ENCODE measurements at regions not wholly inside any gene's neighbourhood (a gene's known extent, or its start where the extent isn't known, plus 50 kb on each side); places are given as distances from the start of the nearest gene placed in this dataset.

- DNase-seq, result no peak
Measured at GRCh38 chr6:80679992-80680391, 573.5 kb downstream of the BCKDHB start.

GRCh38 chr6:80676386-80676785 lies 569.9 kb downstream of the BCKDHB start:
- no peak for DNase-seq

- no peak for DNase-seq
Measured at GRCh38 chr6:80674669-80675068, 568.2 kb downstream of the BCKDHB start.

GRCh38 chr6:80673367-80673766 lies 566.9 kb downstream of the BCKDHB start:
- no peak for DNase-seq

DNA sequence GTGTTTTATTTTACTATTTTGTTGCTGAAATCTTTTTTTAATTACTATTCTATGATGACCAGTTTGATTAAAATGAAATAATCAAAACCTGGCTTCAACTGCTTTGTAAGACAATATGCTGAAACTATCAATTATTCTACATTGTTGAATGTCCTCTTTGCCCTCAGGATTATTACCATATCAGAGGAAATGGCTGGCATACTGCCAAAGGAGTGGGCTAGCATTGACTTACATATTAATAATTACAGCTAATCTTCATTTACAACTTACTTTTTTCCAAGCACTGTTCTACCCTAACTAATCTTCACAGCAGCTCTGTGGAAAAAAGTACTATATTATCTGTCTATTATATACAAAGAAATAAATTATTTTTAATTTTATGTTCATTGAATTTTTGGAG lies 560.5 kb downstream of the BCKDHB start:
- DNase-seq, result no peak

- no peak for DNase-seq
Measured at GRCh38 chr6:80658926-80659325, 552.5 kb downstream of the BCKDHB start.

GRCh38 chr6:80647156-80647555 lies 540.7 kb downstream of the BCKDHB start:
- no peak for DNase-seq

GRCh38 chr6:80643881-80644280 lies 537.4 kb downstream of the BCKDHB start:
- DNase-seq, result no peak

GRCh38 chr6:80642452-80642851 lies 536.0 kb downstream of the BCKDHB start:
- no peak for DNase-seq

GRCh38 chr6:80641591-80641990 lies 535.1 kb downstream of the BCKDHB start:
- no peak for DNase-seq

DNA sequence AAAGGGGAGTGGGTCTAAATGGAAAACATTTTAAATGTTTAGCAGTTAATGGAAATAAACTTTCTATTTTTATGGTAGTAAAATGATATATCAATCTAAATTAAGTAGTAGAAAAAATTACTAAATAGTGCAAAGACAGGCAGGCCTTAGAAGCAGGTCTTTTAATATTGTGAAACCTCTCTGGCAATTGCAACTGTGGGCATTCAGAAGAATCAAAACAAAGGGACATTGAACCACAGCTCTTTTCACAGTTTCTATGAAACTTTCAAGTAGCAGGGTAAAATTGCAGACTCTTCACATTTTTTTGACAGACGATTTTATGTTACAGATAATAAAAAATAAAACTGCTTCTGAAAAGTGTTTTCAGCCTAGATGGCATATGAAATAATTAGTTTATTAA lies 533.7 kb downstream of the BCKDHB start:
- no peak for DNase-seq

GRCh38 chr6:80639181-80639629 lies 532.7 kb downstream of the BCKDHB start:
- DNase-seq, result no peak

GRCh38 chr6:80638213-80639055 lies 532.0 kb downstream of the BCKDHB start:
- DNase-seq, result peak; percentile 14

DNA sequence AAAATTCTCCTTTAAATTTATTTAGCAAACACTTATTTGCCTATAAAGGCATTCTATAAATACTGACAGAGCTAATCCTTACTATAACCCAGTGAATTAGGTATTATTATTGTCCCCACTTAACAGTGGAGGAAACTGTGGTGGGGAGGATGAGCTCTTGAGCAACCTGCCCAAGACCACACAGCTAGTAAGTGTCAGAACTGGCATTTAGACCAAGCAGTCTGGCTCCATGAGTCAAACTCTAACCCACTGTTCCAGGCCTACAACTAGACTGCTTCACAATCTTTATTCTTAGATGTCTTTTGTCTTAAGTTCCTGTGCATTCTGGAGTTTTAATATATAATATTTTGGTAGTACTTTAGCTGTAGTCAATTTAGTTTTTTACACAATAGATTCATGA lies 530.8 kb downstream of the BCKDHB start:
- DNase-seq, result no peak

GRCh38 chr6:80636689-80637088 lies 530.2 kb downstream of the BCKDHB start:
- DNase-seq, result no peak

- DNase-seq, result no peak
Measured at GRCh38 chr6:80633412-80633811, 526.9 kb downstream of the BCKDHB start.

DNA sequence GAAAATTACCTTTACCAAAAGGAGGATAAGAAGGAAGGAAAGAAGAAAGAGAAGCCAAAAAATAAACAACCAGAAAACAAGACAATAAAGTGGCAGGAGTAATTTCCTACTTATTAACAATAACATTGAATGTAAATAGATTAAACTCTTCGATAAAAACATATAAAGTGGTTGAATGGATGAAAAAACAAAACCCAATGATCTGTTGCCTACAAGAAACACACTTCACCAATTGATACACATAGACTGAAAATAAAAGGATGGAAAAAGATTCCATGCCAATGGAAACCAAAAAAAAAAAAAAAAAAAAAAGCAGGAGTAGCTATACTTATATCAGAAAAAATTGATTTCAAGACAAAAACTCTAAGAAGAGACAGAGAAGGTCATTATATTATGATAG lies 518.9 kb downstream of the BCKDHB start:
- DNase-seq, result no peak

DNA sequence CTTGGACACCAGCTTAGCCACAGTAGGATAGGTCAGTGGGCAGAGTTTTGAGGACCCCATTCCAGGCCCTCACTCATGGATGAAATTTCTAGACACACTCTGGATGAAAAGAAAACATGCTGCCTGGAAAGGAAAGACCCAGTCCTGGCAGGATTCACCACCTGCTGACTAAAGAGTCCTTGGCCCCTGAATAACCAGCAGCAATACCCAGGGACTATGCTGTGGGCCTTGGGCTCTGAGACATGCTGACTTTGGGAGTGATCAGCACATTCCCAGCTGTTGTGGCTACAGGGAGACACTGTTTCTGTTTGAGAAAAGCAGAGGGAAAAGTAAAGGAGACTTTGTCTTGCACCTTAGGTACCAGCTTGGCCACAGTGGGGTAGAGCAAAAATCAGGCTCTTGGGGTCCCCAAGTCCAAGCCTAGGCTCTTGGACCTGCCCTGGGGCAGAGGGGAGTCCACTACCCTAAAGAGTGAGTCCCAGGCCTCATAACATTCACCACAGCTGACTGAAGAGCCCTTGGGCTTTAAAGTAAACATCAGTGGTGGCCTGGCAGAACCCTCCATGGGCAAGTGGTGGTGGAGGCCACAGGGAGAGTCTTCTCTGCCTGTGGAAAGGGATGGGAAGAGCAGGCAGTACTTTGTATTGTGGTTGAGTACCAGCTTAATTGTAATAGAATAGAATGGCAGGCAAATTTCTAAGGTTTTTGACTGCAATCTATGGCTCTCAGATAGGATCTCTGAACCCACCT lies 516.8 kb downstream of the BCKDHB start:
- no peak for DNase-seq

DNA sequence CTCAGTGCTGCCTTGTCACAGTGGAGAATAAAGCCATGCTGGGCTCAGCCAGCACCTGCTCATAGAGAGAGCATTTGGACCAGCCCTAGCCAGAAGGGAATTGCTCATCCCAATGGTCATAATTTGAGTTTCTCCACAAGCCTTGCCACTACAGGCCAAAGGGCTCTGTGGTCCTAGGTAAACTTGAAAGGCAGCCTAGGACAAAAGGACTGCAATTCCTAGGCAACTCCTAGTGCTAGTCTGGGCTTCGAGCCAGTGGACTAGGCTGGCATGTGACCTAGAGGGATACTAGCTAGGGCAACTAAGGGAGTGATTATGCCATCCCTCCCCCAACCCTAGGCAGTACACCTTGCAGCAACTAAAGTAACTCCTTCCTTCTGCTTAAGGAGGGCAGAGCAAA lies 516.2 kb downstream of the BCKDHB start:
- no peak for DNase-seq

DNA sequence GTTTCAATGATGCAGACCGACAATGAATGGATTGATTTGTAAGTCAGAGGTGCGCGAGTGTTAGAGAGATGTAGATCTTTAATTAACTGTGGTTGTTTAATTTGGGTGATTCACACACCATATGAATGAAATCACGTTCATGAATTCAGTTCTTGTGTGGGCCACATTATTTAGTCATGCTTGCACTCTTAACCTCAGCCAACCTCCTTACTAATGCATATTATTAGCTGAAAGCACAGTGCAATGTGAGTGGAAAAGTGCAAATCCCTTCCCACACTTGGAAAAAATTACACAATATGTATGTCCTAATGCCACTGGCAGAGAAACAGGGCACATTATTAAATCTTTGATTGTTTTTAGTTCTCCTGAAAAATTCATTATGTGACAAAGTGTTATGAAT lies 512.5 kb downstream of the BCKDHB start:
- DNase-seq, result no peak

DNA sequence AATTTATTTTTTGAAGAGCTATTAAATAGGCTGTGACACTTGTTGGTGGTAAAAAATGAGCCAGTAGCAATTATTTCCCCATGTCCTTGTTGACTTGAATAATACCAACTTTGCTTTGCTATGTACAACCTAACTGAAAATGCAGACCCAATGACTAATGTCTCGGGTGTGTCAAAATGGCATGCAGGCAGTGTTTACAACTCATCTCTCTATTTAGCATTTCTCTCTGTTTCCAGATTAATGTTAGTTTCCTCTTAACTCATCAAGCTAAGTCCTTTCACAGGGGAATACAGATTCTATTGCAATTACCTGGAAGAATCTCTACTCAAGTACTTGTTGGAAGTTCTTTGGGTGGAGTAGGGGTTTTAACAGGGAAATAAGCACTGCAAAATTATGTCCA lies 504.4 kb downstream of the BCKDHB start:
- DNase-seq, result peak; percentile 1

DNA sequence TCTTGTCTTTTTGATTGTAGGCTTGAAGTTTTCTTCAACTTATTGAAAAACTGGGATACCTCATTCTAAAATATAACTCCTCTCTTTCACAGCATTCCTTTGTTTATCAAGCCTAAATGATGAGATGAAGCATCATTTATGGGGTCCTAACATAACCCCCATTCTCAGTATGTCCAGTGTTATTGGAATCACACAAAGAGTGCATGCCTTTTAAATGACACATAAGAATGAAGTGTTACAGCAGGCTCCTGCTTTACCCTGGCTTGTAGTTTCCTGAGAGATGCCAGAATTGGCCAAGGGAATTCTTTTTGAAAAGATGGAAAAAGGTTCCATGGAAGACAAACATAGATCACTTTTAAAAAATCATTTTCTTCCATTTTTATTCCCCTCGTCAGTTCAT lies 502.4 kb downstream of the BCKDHB start:
- DNase-seq, result no peak

- no peak for DNase-seq
Measured at GRCh38 chr6:80607811-80608391, 501.4 kb downstream of the BCKDHB start.

Data from activated CD4-positive, alpha-beta T cell treated with anti-CD3 and anti-CD28 coated beads, Interleukin-10, Interleukin-2, amounts not matched to agents 100 ng/mL and 50 ng/mL, durations not matched to agents 16 hours and 8 hours (primary cell).